ENCODE measurements at regions not wholly inside any gene's neighbourhood (a gene's known extent, or its start where the extent isn't known, plus 50 kb on each side); places are given as distances from the start of the nearest gene placed in this dataset.

DNA sequence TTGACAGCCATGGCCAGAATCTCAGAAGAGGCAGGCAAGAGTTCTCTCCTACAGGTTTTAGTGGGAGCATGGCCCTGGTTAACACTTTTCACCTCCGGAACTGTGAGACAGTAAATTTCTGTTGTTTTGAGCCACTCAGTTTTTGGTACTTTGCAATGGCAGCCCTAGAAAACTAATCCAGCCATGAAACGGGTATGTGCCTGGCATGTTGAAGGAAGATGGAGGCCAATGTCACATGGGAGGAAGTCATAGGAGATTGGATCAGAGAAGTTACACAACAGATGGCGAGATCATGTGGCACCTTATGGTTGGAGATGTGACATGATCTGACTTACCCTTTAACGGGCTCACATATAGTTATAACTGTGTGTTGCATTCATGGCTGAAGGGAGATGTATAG is 63.2 kb upstream of the EED start:
- TF ChIP-seq ZNF274 (IDR thresholded peaks at IDR 0.05; ENCODE audit: low read depth, low read length): no peak
- TF ChIP-seq YY1 (IDR thresholded peaks at IDR 0.05; ENCODE audit: insufficient read depth, insufficient read length): no peak

All from NT2/D1 (cell line).